NCI-H748 treated with DMSO at 0.1 percent for 48 hours (cell line): ENCODE measurements at regions not wholly inside any gene's neighbourhood (a gene's known extent, or its start where the extent isn't known, plus 50 kb on each side); places are given as distances from the start of the nearest gene placed in this dataset.
A peak's percentile ranks its signal among the peaks of the same experiment; 100 is the strongest.

ENCODE experiments used
- DNase-seq: peaks from one replicate; lab custom pipeline; 2025; lab: John Stamatoyannopoulos, UW

GRCh38 chr2:160674146-160674750 lies 180.6 kb upstream of the RBMS1 start:
- DNase-seq: no peak

- DNase-seq: no peak
Observed at GRCh38 chr2:160679686-160680085, 186.1 kb upstream of the RBMS1 start.

- DNase-seq: no peak
Observed at GRCh38 chr2:160680294-160680693, 186.7 kb upstream of the RBMS1 start.

GRCh38 chr2:160680974-160681373 lies 187.4 kb upstream of the RBMS1 start:
- no peak for DNase-seq

GRCh38 chr2:160683206-160683605 lies 189.6 kb upstream of the RBMS1 start:
- no peak for DNase-seq

- peak; percentile 59 for DNase-seq
Observed at GRCh38 chr2:160687629-160688028, 194.0 kb upstream of the RBMS1 start.

GRCh38 chr2:160689441-160689840 lies 195.8 kb upstream of the RBMS1 start:
- no peak for DNase-seq

GRCh38 chr2:160694221-160694620 lies 200.6 kb upstream of the RBMS1 start:
- DNase-seq: no peak

GRCh38 chr2:160694631-160695030 lies 201.0 kb upstream of the RBMS1 start:
- no peak for DNase-seq

- DNase-seq: peak; percentile 46
Observed at GRCh38 chr2:160695402-160696086, 201.9 kb upstream of the RBMS1 start.

- DNase-seq: no peak
Observed at GRCh38 chr2:160696087-160696452, 202.5 kb upstream of the RBMS1 start.

GRCh38 chr2:160697817-160698216 lies 204.2 kb upstream of the RBMS1 start:
- no peak for DNase-seq

- no peak for DNase-seq
Observed at GRCh38 chr2:160700021-160700814, 206.6 kb upstream of the RBMS1 start.

- no peak for DNase-seq
Observed at GRCh38 chr2:160701822-160702221, 208.2 kb upstream of the RBMS1 start.

- DNase-seq: no peak
Observed at GRCh38 chr2:160702754-160703153, 209.1 kb upstream of the RBMS1 start.

GRCh38 chr2:160703648-160704585 lies 210.3 kb upstream of the RBMS1 start:
- no peak for DNase-seq

GRCh38 chr2:160715428-160715827 lies 221.8 kb upstream of the RBMS1 start:
- DNase-seq: no peak

- no peak for DNase-seq
Observed at GRCh38 chr2:160719116-160719515, 225.5 kb upstream of the RBMS1 start.

GRCh38 chr2:160720098-160720497 lies 226.5 kb upstream of the RBMS1 start:
- no peak for DNase-seq

- DNase-seq: no peak
Observed at GRCh38 chr2:160721089-160722040, 227.8 kb upstream of the RBMS1 start.

- no peak for DNase-seq
Observed at GRCh38 chr2:160726046-160726445, 232.4 kb upstream of the RBMS1 start.
